GM12874 (cell line): ENCODE measurements at regions not wholly inside any gene's neighbourhood (a gene's known extent, or its start where the extent isn't known, plus 50 kb on each side); places are given as distances from the start of the nearest gene placed in this dataset.

Experiments used
- TF ChIP-seq, protein P1 (sequence below): IDR thresholded peaks from 2 replicates; pipeline ENCODE4 v1.5.1; 2011; ENCODE audit warnings: low read depth, mild to moderate bottlenecking, control low read depth, low read length, moderate library complexity; ENCODE audit not compliant: insufficient read depth

DNA sequence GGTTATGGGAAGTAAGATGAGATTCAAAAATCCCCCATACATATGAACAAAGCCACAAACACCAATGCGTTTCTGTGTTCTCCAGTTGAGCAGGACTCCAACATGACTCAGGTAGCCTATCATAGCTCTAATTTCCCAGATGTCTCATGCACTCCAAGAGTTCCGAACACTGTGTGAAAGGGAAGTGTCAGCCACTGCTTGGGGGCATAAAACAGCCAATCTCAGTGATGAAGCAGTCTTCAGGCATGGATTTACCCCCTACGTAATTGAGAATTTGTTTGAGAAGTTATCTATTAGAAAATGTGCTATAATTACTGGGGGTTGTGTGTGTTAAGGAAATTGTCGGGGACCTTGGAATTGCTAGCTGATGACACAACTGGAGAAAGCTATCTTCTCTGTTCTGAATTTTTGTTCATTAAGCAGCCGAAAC, 153.9 kb upstream of the AVPR1A start:
- TF ChIP-seq, protein P1, sequence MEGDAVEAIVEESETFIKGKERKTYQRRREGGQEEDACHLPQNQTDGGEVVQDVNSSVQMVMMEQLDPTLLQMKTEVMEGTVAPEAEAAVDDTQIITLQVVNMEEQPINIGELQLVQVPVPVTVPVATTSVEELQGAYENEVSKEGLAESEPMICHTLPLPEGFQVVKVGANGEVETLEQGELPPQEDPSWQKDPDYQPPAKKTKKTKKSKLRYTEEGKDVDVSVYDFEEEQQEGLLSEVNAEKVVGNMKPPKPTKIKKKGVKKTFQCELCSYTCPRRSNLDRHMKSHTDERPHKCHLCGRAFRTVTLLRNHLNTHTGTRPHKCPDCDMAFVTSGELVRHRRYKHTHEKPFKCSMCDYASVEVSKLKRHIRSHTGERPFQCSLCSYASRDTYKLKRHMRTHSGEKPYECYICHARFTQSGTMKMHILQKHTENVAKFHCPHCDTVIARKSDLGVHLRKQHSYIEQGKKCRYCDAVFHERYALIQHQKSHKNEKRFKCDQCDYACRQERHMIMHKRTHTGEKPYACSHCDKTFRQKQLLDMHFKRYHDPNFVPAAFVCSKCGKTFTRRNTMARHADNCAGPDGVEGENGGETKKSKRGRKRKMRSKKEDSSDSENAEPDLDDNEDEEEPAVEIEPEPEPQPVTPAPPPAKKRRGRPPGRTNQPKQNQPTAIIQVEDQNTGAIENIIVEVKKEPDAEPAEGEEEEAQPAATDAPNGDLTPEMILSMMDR, result no peak

DNA sequence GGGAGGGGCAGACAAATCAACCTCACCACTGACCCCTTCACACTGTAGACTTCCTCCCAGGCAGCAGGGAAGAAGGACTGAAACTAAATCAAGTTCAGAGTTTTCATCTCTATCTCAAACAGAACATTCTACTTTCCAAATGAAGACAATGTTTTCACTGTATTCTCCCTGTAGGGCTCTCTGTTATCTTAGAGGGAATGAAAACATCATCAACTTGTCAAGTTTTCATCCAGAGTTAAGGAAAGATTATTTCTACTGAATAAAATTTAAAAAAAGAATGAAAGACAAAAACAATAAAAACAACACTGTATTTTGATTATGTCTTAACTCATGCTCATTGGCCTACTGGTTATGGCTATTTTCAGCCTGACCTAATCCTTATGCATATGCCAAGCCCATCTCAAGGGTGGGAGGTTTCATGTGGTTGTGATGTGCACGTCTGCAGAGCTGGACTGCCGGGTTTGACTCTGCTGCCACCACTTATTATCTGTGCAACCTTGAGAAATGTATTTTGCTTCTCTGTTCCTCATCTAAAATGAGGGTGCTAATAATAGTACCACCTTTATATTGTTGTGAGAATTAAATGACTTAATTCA, 152.0 kb upstream of the AVPR1A start:
- TF ChIP-seq, protein P1, result no peak

DNA sequence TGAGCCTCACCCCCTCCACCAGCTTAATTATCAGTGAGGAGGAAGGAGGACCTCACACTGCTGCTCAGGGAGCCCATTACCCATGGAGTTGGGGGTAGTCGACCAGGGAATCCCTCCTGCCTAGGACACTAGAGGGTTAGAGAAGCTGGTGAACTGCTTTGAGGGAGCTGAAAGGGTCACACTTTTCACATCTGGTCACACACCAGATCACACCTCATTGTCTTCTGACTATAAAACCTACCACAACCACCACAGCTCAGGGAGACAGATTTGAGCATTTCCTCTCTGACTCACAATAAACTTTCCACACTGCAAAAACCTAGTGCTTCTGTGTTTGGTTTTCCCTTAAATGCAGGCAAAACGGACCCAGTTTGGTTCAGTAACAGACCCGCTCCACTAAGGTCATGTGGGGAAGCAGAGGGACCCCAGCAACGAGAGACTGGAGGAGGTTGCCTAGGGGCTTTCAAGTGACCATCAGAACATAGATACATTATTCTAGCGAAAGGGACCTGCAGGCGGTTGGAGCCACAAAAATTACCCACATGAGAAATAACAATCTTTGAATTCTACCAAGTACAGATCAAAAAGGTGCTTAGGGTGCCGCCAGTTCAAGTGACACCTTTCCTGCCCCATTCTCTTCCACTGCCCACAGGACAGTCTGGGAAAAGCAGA, 151.4 kb upstream of the AVPR1A start:
- TF ChIP-seq, protein P1, result no peak

DNA sequence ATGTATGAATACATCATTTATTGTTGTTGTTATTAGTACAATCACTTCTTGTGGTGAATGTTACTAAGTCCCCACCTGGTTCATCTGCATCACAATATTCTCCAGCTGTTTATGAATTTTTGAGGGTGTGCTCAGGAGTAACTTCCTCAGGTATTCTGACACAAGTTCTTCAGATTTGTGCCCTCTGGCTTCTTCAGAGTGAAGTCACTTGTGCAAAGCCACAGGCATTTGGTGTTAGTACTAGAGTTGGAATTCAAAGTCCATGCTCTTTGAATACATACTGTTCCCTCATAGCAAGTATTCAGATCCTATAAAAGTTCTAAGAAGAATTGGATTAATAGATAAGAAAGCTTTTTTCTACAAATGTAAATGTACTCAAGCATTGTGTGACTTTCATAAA, 150.3 kb upstream of the AVPR1A start:
- TF ChIP-seq, protein P1, result no peak

DNA sequence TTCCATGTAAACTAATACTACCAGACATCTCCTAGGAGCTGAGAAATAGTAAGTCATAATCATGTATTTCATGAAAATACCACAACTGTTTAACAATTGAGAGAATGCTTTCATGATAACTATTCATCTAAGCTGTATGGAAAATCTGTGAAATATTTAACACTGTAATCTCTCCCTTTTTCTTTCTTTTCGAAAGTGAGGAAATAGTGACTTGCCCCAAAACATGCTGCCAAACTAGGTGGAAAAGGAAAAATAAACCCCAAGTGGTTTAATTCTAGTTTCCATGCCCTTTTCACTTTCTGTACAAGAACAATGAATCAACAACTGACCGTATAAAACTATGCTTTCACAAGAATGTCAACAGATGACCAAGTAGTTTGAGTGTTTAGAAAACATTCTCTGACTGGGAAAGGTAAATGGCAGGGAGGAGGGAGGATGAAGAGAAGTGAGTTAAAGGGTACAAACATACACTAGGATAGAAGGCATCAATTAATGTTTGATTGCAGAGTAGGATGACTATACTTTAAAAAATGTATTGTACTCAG, 147.5 kb upstream of the AVPR1A start:
- TF ChIP-seq, protein P1, result no peak

DNA sequence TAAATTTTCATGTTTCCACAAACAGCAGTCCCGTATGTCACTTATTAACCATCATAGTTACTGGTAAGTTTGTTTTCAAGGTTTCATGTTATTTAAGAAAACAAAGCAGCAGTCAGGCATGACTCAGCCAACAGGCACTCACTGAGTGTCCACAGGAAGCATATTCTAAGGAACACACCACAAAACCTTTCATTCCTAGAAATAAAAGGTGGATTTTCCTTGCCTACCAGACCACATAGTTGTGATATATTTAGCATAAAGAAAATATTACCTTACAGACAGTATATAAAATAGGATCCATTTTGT, 143.3 kb upstream of the AVPR1A start:
- TF ChIP-seq, protein P1, result no peak

DNA sequence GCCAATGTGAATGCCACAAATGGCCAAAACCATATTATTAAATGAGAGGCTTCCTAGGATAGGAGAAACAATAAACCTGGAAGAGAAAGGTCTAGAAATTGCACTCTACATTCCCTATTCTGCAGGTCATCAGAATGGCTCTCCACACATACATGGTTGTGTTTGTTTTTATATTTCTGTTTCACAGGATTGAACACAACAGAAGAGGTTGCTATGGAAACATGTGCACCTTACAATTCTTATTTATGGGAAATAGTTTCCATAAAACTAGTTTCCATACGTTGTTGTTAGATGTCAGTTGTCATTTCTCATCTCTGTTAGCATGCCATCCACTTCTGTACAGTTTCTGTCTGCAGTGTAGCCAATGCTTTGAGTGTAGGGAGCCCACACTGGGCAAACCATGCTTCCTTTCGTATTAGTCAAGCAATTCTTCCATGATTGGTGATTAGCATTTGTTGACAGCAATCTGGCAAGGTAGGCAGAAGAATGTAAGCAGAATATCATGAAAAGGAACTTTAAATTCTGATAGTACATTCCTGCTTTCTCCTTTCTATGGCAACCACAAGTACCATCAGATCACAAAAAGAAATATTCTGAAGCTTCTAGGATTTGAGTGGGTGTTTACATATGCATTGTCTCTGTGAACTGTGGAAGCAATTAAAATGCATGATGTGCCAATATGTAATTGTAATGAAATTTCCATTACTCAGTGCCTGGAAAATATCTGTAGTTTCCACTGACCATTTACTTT, 141.6 kb upstream of the AVPR1A start:
- TF ChIP-seq, protein P1, result no peak
